GM23338 (cell line): ENCODE measurements at regions not wholly inside any gene's neighbourhood (a gene's known extent, or its start where the extent isn't known, plus 50 kb on each side); places are given as distances from the start of the nearest gene placed in this dataset.

Source experiments
- ATAC-seq: fragments of 200-7000 bp; cut with Tn5 transposase; 3 replicates; pipeline ENCODE4 v1.9.1; 2020
- DNase-seq: peaks from one replicate; pipeline ENCODE4 v3.0.0-alpha.2; 2015; ENCODE audit warnings: low spot score
- H2AFZ ChIP-seq: fragments of 200-600 bp; sonication (generic); 2 replicates; pipeline ENCODE4 v1.8.0; 2016; ENCODE audit warnings: antibody characterized with exemption, mild to moderate bottlenecking, moderate library complexity
- H3F3A ChIP-seq: fragments of 200-600 bp; sonication (generic); replicated peaks from 2 replicates; pipeline ENCODE4 v1.8.0; 2017; ENCODE audit warnings: antibody characterized with exemption, mixed run types, low read depth
- H3K27ac ChIP-seq: fragments of 200-600 bp; sonication (generic); 2 replicates; pipeline ENCODE4 v1.6.1; 2016; ENCODE audit warnings: low read depth
- H3K27me3 ChIP-seq: fragments of 200-600 bp; sonication (generic); 2 replicates; pipeline ENCODE4 v1.8.0; 2016; ENCODE audit warnings: mild to moderate bottlenecking, mixed run types, moderate library complexity; ENCODE audit not compliant: insufficient read depth
- H3K36me3 ChIP-seq: fragments of 200-600 bp; sonication (generic); 2 replicates; pipeline ENCODE4 v1.8.0; 2016; ENCODE audit warnings: mild to moderate bottlenecking; ENCODE audit not compliant: insufficient read depth
- H3K4me1 ChIP-seq: fragments of 200-600 bp; sonication (generic); 2 replicates; pipeline ENCODE4 v1.8.0; 2016; ENCODE audit warnings: mild to moderate bottlenecking, moderate library complexity; ENCODE audit not compliant: insufficient read depth
- H3K4me2 ChIP-seq: fragments of 200-600 bp; sonication (generic); 2 replicates; pipeline ENCODE4 v1.7.1; 2017; ENCODE audit warnings: mixed run types
- H3K4me3 ChIP-seq: fragments of 200-600 bp; sonication (generic); 2 replicates; pipeline ENCODE4 v1.6.1; 2016; ENCODE audit warnings: mixed run types
- H3K79me2 ChIP-seq: fragments of 200-600 bp; sonication (generic); replicated peaks from 2 replicates; pipeline ENCODE4 v1.8.0; 2017; ENCODE audit warnings: mild to moderate bottlenecking; ENCODE audit not compliant: insufficient read depth
- H3K9me2 ChIP-seq: fragments of 200-600 bp; sonication (generic); 2 replicates; pipeline ENCODE4 v1.8.0; 2017; ENCODE audit not compliant: insufficient read depth
- H4K20me1 ChIP-seq: fragments of 200-600 bp; sonication (generic); replicated peaks from 2 replicates; pipeline ENCODE4 v1.8.0; 2017; ENCODE audit warnings: mild to moderate bottlenecking; ENCODE audit not compliant: insufficient read depth
- H3K27ac Mint-ChIP-seq: 2 replicates; pipeline ENCODE4 v1.8.0; 2020; ENCODE audit warnings: inconsistent platforms, mild to moderate bottlenecking, moderate library complexity, mixed read lengths
- H3K27me3 Mint-ChIP-seq: 3 replicates; pipeline ENCODE4 v1.8.0; 2022; ENCODE audit warnings: low read depth, mild to moderate bottlenecking, moderate library complexity, mixed read lengths, inconsistent platforms; ENCODE audit not compliant: insufficient read depth, poor library complexity
- H3K36me3 Mint-ChIP-seq: 3 replicates; pipeline ENCODE4 v1.8.0; 2021; ENCODE audit warnings: low read depth, mild to moderate bottlenecking, inconsistent platforms, moderate library complexity, mixed read lengths
- H3K4me1 Mint-ChIP-seq: 3 replicates; pipeline ENCODE4 v1.8.0; 2020; ENCODE audit warnings: mild to moderate bottlenecking, inconsistent platforms, mixed read lengths
- H3K4me3 Mint-ChIP-seq: 3 replicates; pipeline ENCODE4 v1.8.0; 2021; ENCODE audit warnings: moderate library complexity, mild to moderate bottlenecking, inconsistent platforms, mixed read lengths
- H3K9me3 Mint-ChIP-seq: 3 replicates; pipeline ENCODE4 v1.8.0; 2020; ENCODE audit warnings: moderate library complexity, mild to moderate bottlenecking, inconsistent platforms, mixed read lengths
- CREB1 ChIP-seq: fragments of 250-450 bp; sonication (Bioruptor Pico); IDR thresholded peaks from 2 replicates; pipeline ENCODE4 v1.5.0; 2020; ENCODE audit warnings: low read depth, mild to moderate bottlenecking, moderate library complexity
- CTCF ChIP-seq, 2 experiments: fragments of 200-600 bp in 1 of 2; sonication (generic) in 1 of 2; conservative IDR thresholded peaks; 2 replicates each; pipeline versions ENCODE4 v1.5.1 to v1.6.1; 2016 to 2017; ENCODE audit warnings: antibody characterized with exemption in 2 of 2, low read depth in 2 of 2, mild to moderate bottlenecking in 2 of 2, moderate library complexity in 1 of 2
- ETS1 ChIP-seq: IDR thresholded peaks from 2 replicates; pipeline ENCODE4 v1.6.1; 2016; ENCODE audit warnings: antibody characterized with exemption
- EZH2 ChIP-seq: fragments of 200-600 bp; sonication (generic); IDR thresholded peaks from one replicate; pipeline ENCODE4 v1.8.0; 2017; ENCODE audit warnings: antibody characterized with exemption, mild to moderate bottlenecking, low read depth; ENCODE audit not compliant: unreplicated experiment
- JUNB ChIP-seq: IDR thresholded peaks from one replicate; pipeline ENCODE4 v1.6.1; 2016; ENCODE audit warnings: antibody characterized with exemption; ENCODE audit not compliant: unreplicated experiment
- NANOG ChIP-seq: IDR thresholded peaks from 2 replicates; pipeline ENCODE4 v1.6.1; 2016; ENCODE audit warnings: antibody characterized with exemption, borderline replicate concordance
- ZNF462 ChIP-seq: fragments of 250-450 bp; sonication (Bioruptor Pico); IDR thresholded peaks from 2 replicates; pipeline ENCODE4 v1.5.0; 2020; ENCODE audit warnings: mild to moderate bottlenecking, moderate library complexity

- TF ChIP-seq ZNF462 (no peak), ETS1 (no peak), EZH2 (no peak), CTCF (conservative IDR thresholded peaks at IDR 0.05; ENCODE audit: low read depth in 2 of 2) (no peak), CREB1 (CRISPR knock-in tag) (no peak)
Measured at GRCh38 chrX:39298821-39299220, 497.6 kb downstream of the MID1IP1 start (continued).

GRCh38 chrX:39299615-39300014 lies 498.4 kb downstream of the MID1IP1 start:
- Histone ChIP-seq H3K27me3 (no peaks in the 10 kb centered on the region), H2AFZ (no peak overlapping the region), H3K27ac (no peak overlapping the region), H3K4me1 (no peaks in the 10 kb centered on the region), H3K36me3 (no peaks in the 10 kb centered on the region), H4K20me1 (no peaks in the 10 kb centered on the region), H3K79me2 (no peaks in the 10 kb centered on the region), H3K4me3 (no peak overlapping the region), H3K9me2 (no peaks in the 10 kb centered on the region), H3K4me2 (no peak overlapping the region), H3F3A (no peaks in the 10 kb centered on the region)
- no peak for ATAC-seq
- DNase-seq = no peak
- Mint-ChIP-seq H3K36me3 (no peaks in the 10 kb centered on the region), H3K4me1 (no peaks in the 10 kb centered on the region), H3K4me3 (no peak overlapping the region), H3K27me3 (no peaks in the 10 kb centered on the region), H3K9me3 (peaks cover 31% of the 10 kb centered on the region), H3K27ac (no peak overlapping the region)
- TF ChIP-seq CTCF (conservative IDR thresholded peaks at IDR 0.05; ENCODE audit: low read depth in 2 of 2) (no peak), EZH2 (no peak), JUNB (no peak), NANOG (no peak)
